HG03135 (cell line): ENCODE measurements at regions not wholly inside any gene's neighbourhood (a gene's known extent, or its start where the extent isn't known, plus 50 kb on each side); places are given as distances from the start of the nearest gene placed in this dataset.
"Not testable (repeated sequence)": the region's sequence is repeated elsewhere in the genome, so short reads cannot be mapped to it uniquely, and the experiment has no call there.

ENCODE experiments used
- ATAC-seq: cut with Tn5 transposase; IDR thresholded peaks from one replicate; pipeline ENCODE4 v1.9.1; 2021; ENCODE audit warnings: mild to moderate bottlenecking, moderate library complexity; ENCODE audit not compliant: unreplicated experiment

DNA sequence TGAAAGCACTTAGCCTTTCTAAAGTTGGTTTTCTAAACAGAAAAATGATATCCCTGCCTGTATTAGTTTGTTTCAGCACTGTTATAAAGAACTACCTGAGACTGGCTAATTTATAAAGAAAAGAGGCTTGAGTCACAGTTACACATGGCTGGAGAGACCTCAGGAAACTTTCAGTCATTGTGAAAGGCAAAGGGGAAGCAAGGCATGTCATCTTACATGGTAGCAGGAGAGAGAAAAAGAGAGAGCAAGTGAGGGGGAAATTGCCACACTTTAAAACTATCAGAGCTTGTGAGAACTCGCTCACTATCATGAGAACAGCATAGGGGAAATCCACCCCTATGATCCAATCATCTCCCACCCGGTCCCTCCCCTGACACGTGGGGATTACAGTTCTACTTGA lies 64.9 kb downstream of the FAM170A start:
- no peak for ATAC-seq

DNA sequence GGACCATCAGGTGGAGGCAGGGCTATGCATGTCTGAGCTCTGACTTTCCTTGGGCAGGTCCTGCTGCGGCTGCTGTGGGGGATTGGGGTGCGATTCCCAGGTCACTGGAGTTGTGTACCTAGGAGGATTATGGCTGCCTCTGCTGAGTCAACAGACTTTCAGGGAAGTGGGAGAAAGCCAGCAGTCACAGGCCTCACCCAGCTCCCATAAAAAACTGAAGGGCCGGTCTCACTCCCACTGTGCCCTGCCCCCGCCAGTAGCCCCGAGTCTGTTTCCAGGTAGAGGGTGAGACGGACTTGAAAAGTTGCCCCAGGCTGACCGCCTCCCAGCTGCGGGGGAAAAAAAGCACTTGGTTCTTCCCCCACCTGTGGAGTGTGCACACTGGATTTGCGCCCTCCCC lies 76.7 kb downstream of the FAM170A start:
- no peak for ATAC-seq

DNA sequence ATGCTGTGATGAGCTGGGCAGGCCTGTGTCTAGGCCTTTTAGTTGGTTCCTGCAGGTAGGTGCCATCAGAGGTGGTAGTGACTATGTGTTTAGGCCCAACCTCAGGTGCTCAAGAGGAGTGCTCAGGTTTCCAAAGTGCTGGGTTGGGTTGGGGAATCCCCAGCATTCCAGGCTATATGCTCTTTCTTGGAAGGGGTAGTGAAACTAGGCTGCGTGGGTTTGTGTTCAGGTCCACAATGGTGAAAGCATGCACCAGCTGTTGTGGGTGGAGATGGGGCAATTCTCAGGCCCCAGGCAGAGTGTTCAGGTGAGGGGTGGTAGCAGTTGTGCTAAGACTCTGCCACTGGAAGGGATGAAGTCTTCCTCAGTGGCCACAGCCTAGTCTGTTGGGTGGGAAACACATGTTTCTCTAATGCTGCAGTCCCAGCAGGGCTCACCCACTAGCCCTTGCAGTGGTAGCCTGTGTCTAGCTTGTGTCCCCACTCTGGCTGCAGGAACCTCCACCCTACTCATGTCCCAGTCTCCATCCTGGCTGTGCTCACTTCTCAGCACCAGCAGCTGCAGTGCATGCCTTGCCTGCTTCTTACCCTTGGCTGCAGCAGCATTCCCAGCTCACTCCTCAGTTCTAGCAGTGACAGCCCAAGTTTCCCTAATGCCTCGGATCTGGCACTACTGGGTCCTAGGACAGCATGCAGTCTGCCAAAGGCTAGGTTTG lies 78.9 kb downstream of the FAM170A start:
- ATAC-seq: no peak

DNA sequence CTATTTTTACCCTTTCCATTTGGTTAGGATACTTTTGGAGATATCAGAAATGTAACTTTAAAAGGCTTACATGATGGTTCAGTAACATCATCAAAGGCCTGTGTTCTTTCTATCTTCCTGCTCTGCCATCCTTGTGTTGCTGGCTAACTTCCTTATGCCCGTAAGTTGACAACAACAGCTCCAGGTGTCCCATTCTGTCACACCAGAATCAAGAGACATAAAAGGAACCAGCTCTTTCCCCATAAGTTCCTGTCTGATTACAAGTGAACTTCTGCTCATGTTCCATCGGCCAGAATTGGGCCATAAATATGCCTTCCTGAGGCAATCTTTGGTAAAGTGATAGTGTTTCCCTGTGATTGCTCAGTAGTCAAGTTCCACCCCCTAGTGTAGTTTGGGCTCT lies 92.4 kb downstream of the FAM170A start:
- ATAC-seq: no peak

DNA sequence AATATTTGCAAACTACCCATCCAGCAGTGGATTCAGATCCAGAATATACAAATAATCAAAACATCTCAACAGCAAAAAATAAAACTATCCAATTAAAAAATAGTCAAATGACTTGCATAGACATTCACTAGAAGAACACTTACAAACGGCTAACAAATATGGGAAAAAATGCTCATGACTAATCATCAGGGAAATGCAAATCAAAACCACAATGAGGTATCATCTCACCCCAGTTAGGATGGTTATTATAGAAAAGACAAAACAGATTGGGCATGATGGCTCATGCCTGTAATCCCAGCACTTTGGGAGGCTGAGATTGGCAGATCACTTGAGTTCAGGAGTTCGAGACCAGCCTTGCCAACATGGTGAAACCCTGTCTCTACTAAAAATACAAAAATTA lies 95.9 kb downstream of the FAM170A start:
- ATAC-seq: not testable (repeated sequence)

DNA sequence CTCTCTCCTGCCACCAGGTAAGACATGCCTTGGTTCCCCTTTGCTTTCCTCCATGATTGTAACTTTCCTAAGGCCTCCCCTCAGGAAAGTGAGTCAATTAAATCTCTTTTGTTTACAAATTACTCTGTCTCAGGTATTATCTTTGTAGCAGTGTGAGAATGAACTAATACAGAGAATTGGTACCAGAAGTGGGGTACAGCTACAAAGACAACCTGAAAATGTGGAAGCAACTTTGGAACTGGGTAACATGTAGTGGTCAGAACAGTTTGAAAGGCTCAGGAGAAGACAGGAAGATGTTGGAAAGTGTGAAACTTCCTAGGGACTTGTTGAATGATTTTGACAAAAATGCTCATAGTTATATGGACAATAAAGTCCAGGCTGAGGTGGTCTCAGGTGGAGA lies 97.2 kb downstream of the FAM170A start:
- no peak for ATAC-seq

DNA sequence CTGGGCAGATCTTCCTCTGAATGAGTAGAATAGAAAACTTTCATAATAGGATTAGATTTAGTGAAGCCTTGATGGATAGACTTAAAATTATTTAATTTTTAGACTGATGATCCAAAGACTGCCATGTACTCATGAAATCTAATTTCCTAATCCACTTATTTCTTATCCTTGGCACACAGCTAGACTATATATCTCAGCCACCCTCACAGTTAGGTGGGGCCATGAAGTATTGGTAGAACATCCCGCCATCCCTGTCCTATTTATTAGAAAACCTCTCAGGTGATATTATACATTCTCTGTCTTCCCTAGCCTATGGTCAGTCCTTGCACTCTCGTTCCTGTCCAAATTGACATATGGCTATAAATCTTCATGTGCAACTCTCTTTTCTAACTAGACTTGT lies 110.9 kb downstream of the FAM170A start:
- ATAC-seq: no peak

DNA sequence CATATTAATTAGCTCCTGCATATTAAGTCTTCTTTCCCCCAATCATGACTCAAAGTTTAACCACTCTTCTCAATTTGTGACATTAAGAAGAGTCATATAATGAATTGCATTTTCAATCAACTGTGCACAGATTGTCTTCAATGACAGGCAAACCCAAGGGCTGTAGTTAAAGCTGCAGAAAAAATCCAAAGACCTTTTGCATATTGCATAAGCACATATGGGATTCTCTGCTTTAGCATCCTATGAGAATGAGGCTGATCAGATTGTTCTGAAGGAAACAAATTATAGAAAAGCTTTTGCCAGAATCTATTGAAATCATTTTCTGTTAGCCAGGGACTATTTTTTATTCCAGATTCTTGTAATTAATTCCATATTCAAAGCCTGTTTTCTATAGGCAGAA lies 112.3 kb downstream of the FAM170A start:
- no peak for ATAC-seq

DNA sequence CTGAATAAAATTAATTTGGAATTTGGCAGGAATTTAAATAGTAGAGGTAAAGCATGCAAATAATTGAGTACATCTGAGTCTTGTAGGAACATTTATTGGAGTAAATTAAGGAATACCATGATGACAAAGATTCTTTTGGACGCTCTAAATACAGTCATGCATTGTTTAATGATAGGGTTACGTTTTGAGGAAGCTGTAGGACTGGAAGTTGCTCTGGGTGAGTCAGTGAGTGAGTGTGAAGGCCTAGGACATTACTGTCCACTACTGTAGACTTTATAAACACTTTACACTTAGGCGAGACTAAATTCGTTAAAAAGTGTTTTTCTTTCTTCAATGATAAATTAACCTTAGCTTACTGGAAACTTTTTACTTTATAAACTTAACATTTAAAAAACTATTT lies 113.0 kb downstream of the FAM170A start:
- ATAC-seq: no peak

DNA sequence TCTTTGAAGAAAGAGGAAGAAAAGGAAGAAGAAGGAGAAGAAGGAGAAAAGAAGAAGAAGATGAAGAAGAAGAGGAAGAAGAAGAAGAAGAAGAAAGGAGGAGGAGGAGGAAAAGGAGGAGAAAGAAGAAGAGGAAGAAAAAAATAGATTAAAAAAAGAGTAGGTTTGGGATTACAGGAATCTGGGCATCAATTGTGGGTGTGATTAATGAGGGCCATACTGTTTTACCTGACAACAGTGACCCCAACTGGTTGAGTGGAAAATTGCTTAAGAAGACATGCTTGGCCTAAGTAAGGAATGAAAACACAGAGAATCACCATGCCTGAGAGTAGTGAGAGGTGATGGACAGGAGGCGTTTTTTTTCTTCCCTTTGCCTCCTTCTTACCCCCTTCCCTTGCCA lies 114.6 kb downstream of the FAM170A start:
- ATAC-seq: peak; percentile 92

DNA sequence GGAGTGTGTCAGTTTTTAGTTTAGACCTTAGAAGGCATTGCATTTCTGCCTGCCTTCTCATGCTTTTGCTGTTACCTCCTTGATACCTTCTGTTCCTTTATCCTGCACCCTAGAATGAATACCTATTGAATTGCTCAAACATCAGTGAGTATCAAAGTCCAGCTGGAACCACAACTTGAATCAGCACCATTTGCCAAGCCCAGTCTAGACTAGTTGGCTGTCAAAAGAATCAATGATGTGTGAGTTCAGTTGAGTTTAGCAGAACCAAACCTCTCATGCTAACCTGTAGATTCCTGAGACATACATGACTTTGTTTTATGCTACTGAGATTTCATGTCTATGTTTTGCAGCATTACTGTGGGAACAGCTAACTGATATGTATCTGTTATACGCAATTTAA lies 116.6 kb downstream of the FAM170A start:
- no peak for ATAC-seq

DNA sequence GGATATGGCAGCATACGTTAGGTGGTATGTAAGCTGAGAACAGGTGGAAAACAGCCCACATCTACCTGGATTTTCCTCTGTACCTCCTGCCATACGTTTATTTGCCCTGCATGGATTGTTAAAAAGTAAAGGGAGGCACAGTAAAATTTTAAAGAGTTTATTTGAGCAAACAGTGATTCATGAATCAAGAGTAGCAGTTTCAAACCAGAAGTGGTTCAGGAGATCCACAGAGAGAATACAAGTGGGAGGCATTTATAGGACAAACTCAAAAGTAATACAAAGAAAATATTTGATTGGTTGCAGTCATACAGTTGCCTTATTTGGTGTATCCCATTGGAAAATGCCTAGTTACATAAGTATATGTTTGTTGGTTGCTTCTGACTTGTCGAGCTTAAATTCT lies 117.6 kb downstream of the FAM170A start:
- ATAC-seq: no peak

DNA sequence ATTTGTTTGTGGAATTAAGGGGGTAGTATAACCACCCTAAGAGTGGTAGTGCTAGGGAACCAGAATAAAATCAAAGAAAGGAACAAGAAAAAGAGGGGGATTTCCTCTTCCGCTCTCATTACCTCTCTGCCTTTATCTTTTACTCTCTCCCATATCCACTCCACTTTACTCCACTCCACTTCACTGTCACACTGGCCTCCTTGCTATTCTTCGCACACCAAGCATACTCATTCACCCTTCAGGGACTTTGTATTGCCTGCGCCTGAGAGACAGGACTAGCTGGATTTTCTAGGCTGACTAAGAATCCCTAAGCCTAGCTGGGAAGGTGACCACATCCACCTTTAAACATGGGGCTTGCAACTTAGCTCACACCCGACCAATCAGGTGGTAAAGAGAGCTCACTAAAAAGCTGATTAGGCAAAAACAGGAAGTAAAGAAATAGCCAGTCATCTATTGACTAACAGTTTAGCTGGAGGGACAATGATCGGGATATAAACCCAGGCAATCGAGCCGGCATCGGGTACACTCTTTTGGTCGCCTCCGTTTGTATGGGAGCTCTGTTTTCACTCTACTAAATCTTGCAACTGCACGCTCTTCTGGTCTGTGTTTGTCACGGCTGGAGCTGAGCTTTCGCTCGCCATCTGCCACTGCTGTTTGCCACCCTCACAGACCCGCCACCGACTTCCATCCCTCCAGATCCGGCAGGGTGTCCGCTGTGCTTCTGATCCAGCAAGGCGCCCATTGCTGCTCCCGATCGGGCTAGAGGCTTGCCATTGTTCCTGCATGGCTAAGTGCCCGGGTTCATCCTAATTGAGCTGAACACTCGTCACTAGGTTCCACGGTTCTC lies 121.8 kb downstream of the FAM170A start:
- no peak for ATAC-seq

DNA sequence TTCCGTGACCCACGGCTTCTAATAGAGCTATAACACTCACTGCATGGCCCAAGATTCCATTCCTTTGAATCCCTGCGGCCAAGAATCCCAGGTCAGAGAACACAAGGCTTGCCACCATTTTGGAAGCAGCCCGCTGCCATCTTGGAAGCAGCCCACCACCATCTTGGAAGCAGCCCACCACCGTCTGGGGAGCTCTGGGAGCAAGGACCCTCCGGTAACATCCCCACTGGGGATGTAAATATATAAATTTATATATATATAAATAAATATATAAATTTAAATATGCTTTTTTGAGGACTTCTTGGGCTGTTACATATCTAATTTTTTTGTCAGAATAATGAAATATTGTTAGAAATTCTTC lies 122.4 kb downstream of the FAM170A start:
- no peak for ATAC-seq

DNA sequence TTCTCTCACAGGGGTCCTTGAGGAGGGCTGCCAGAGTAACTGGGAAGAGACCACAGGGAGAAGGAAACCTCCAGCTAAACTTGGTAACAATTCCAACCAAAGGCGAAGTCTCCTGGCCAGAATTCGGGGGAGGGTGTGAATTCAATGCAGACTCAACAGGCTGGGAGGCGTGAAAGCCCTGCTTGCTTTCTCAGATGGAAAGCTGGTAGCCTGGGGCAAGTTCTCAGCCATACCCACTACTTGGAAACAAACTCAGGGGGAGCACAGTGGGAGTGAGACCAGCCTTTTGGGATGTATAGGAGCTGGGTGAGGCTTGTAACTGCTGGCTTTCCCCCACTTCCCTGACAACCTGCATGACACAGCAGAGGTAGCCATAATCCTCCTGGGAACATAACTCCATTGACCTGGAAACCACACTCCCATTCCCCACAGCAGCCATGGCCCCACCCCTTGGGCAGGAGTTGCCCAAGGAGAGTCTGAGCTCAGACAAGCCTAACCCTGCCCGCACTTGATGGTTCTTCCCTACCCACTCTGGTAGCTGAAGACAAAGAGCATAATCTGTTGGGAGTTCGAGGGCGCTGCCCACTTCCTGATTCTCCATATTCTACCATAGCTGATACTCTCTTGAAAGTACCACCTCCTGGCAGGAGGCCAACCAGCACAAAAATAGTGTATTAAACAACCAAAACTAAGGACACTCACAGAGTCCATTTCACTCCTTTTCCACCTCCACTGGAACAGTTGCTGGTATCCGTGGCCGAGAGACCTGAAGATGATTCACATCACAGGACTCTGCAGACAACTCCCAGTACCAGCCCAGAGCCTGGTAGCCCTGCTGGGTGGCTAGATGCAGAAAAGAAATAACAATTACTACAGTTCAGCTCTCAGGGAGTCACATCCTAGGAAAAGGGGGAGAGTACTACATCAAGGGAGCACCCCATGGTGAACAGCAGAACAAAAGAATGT lies 123.8 kb downstream of the FAM170A start:
- no peak for ATAC-seq

DNA sequence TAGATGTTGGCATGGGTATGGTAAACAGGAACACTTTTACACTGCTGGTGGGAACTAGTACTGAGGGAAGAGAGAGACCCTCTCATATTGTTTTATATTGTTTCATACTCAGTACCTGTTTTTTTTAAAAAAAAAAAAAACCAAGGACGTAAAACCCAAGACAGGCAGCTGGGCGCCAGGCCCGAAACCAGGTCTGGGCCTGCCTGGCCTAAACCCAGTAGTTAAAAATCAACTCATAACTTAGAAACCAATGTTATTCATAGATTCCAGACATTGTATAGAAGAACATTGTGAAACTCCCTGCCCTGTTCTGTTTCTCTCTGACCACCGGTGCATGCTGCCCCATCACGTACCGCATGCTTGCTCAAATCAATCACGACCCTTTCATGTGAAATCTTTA lies 125.5 kb downstream of the FAM170A start:
- ATAC-seq: not testable (repeated sequence)

DNA sequence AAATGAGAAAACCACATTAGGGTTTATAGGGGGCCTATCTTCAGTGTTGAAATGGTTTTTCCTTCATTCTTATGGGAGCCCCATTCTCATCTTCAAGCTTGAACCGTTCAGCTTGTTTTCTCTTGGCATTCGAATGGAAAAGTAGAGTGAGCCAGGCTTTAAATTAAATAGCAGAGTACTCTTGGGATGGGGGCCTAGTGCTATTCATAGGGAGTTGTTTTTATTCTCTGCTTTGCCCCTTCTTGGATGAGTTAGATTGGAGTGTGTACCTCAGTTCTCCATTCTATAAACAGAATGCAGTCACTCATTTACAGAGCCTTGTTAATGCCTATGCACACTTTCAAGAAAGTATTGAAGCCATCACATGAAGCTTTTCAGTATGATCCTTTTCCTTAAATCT lies 127.9 kb downstream of the FAM170A start:
- no peak for ATAC-seq

DNA sequence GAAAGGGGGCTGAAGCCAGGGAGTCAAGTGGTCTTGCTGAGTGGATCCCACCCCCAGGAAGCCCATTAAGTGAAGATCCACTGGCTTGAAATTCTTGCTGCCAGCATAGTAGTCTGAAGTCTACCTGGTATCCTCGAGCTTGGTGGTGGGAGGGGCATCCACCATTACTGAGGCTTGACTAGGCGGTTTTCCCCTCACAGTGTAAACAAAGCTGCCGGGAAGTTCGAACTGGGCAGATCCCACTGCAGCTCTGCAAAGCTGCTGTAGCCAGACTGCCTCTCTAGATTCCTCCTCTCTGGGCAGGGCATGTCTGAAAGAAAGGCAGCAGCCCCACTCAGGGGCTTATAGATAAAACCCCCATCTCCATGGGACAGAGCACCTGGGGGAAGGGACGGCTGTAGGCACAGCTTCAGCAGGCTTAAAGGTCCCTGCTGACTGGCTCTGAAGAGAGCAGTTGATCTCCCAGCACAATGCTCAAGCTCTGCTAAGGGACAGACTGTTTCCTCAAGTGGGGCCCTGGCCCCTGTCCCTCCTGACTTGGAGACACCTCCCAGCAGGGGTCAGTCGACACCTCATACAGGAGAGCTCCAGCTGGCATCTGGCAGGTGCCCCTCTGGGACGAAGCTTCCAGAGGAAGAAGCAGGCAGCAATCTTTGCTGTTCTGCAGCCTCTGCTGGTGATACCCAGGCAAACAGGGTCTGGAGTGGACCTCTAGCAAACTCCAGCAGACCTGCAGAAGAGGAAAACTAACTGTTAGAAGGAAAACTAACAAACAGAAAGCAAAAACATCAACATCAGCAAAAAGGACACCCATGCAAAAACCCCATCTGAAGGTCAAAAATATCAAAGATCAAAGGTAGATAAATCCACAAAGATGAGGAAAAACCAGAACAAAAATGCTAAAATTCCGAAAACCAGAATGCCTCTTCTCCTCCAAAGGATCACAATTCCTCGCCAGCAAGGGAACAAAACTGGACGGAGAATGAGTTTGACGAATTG lies 140.6 kb downstream of the FAM170A start:
- not testable (repeated sequence) for ATAC-seq

DNA sequence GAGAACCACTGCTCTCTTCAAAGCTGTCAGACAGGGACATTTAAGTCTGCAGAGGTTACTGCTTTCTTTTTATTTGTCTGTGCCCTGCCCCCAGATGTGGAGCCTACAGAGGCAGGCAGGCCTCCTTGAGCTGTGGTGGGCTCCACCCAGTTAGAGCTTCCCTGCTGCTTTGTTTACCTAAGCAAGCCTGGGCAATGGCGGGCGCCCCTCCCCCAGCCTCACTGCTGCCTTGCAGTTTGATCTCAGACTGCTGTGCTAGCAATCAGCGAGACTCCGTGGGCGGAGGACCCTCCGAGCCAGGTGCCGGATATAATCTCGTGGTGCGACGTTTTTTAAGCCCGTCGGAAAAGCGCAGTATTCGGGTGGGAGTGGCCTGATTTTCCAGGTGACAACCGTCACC lies 150.8 kb downstream of the FAM170A start:
- ATAC-seq: not testable (repeated sequence)

DNA sequence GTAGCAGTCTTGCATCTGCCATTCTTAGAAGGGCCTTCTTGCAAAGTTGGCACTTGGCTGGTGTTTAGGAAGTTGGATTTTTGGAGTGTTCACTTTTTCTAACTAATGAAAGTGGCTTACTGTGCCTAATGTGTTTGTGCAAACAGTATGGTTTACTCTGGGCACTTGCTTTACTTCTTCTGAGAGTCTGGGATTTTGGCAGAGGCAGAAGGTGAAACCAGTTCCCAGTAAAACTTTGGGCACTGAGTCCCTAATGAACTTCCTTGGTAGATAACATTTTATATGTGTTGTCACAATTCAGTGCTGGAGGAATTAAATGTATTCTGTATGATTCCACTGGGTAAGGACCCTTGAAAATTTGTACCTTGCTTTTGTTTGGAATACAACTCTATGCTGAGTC lies 155.7 kb downstream of the FAM170A start:
- no peak for ATAC-seq
